Mesothelial cell of epicardium (in vitro differentiated cells): ENCODE measurements at regions not wholly inside any gene's neighbourhood (a gene's known extent, or its start where the extent isn't known, plus 50 kb on each side); places are given as distances from the start of the nearest gene placed in this dataset.
"Not testable (repeated sequence)": the region's sequence is repeated elsewhere in the genome, so short reads cannot be mapped to it uniquely, and the experiment has no call there.

Source experiments
- DNase-seq, 2 experiments: peaks; one replicate each; pipeline ENCODE4 v3.0.0; 2021; ENCODE audit warnings: low spot score in 2 of 2; ENCODE audit not compliant: unreplicated experiment in 2 of 2
- H3K27ac Mint-ChIP-seq: 2 replicates; pipeline ENCODE4 v1.8.0; 2021; ENCODE audit warnings: mixed read lengths
- H3K27me3 Mint-ChIP-seq: 2 replicates; pipeline ENCODE4 v1.8.0; 2021; ENCODE audit warnings: low read depth, mixed read lengths
- H3K36me3 Mint-ChIP-seq: 2 replicates; pipeline ENCODE4 v1.8.0; 2021; ENCODE audit warnings: mixed read lengths
- H3K4me1 Mint-ChIP-seq: 2 replicates; pipeline ENCODE4 v1.8.0; 2021; ENCODE audit warnings: mixed read lengths
- H3K4me3 Mint-ChIP-seq: 2 replicates; pipeline ENCODE4 v1.8.0; 2021; ENCODE audit warnings: mild to moderate bottlenecking, moderate library complexity, mixed read lengths
- H3K9me3 Mint-ChIP-seq: 2 replicates; pipeline ENCODE4 v1.8.0; 2021; ENCODE audit warnings: mixed read lengths
- TF ChIP-seq, protein P1 (sequence below): fragments of 200-600 bp; sonication (generic); IDR thresholded peaks from one replicate; pipeline ENCODE4 v1.5.0; 2021; ENCODE audit warnings: antibody characterized with exemption; ENCODE audit not compliant: unreplicated experiment

DNA sequence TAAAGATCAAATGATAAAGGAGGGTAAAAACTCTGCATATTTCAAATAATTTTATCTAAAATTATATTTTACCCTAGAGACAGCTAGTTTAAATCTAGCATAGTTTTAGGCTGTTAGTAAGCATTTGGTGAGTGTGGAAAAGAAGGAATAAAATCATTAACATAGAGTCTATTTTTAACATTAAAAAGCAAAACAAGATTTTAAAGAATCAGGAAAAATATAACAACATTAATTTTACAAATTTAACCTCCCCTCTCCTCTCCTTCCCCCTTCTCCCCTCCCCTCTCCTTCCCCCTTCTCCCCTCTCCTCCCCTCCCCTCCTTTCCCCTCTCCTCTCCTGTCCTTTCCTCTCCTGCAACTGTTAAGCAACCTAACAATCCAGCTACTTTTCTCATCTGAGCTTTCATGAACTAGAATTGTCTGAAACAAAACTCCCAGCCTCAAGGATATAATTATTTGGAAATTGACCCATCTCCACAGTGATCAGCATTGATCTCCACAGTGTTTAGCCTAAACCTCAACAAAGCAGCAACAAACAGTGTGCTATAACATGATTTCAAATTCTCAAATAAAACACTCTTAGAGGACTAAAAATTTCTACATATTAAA lies 293.2 kb downstream of the PPP1R3A start:
- Mint-ChIP-seq H3K9me3 (peaks cover 63% of the 10 kb centered on the region), H3K27me3 (no peaks in the 10 kb centered on the region), H3K36me3 (no peaks in the 10 kb centered on the region), H3K4me3 (no peak overlapping the region), H3K27ac (no peak overlapping the region), H3K4me1 (no peaks in the 10 kb centered on the region)
- TF ChIP-seq, protein P1, sequence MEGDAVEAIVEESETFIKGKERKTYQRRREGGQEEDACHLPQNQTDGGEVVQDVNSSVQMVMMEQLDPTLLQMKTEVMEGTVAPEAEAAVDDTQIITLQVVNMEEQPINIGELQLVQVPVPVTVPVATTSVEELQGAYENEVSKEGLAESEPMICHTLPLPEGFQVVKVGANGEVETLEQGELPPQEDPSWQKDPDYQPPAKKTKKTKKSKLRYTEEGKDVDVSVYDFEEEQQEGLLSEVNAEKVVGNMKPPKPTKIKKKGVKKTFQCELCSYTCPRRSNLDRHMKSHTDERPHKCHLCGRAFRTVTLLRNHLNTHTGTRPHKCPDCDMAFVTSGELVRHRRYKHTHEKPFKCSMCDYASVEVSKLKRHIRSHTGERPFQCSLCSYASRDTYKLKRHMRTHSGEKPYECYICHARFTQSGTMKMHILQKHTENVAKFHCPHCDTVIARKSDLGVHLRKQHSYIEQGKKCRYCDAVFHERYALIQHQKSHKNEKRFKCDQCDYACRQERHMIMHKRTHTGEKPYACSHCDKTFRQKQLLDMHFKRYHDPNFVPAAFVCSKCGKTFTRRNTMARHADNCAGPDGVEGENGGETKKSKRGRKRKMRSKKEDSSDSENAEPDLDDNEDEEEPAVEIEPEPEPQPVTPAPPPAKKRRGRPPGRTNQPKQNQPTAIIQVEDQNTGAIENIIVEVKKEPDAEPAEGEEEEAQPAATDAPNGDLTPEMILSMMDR, result no peak
- no peak for DNase-seq

DNA sequence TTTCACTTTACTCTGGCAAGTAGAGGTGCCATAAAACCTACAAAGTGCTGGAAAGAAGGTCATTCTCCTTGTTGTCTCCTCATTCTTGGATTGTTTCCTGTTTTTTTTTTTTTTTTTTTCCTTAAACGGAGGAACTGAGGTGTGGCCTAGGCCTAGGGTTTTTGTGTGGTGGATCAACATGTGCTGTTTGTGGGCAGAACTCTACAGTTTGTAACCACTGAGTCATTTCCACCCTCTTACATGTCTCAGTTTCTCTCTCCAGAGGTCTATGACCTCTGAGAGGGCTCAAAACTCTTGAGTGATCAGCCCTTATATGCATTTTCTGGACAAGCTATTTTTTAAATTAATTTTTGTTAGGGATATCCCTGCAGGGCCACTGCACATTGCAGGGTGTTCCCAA lies 296.0 kb downstream of the PPP1R3A start:
- H3K4me3 Mint-ChIP-seq, result no peak overlapping the region
- peaks cover 57% of the 10 kb centered on the region for H3K9me3 Mint-ChIP-seq

DNA sequence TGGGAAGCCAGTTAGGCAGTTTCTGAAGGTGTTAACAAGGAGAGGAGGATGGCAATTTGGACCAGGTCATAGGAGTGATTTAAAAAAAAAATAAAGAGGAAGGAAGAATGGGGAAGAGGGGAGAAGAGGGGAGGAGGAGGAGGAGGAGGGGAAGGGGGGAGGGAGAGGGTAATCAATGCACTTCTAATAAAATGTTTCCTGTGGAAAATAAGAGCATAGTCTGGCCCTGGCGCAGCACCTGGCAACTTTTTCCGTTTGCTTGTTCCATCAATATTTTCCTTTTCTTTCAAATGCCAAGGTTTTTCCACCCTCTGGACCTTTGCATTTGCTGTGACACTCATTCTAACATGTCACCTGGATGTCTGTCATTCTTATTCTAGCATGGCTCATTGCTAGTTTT lies 308.2 kb downstream of the PPP1R3A start:
- Mint-ChIP-seq H3K4me3 (no peak overlapping the region), H3K4me1 (no peaks in the 10 kb centered on the region), H3K9me3 (peaks cover 54% of the 10 kb centered on the region), H3K27me3 (no peaks in the 10 kb centered on the region), H3K27ac (no peak overlapping the region), H3K36me3 (no peaks in the 10 kb centered on the region)
- TF ChIP-seq, protein P1, result no peak
- no peak for DNase-seq

More for the DNA sequence above, 296.0 kb downstream of the PPP1R3A start:
- Mint-ChIP-seq H3K27me3 (no peaks in the 10 kb centered on the region), H3K36me3 (peaks cover 4% of the 10 kb centered on the region), H3K27ac (no peak overlapping the region), H3K4me1 (no peaks in the 10 kb centered on the region)
- TF ChIP-seq, protein P1, result no peak
- no peak for DNase-seq

DNA sequence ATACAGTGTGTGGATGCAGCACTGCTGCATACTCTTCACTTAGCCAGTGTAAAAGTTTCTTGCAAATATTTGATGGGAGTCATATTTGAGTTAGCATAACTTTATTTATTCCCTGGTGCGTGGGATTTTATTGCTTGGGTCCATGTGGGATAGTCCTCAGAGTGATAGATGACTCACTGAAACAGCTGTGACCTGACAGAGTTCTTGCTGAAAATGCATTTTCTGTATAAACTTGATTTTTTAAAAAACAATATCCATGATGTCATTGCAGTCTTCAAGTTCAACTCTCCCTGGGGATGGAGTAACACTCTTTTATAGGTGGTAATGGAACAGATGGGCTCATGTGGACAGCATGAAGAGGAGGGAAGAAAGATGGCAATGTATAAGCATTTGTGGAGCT lies 310.0 kb downstream of the PPP1R3A start:
- Mint-ChIP-seq H3K27ac (no peak overlapping the region), H3K27me3 (no peaks in the 10 kb centered on the region), H3K4me3 (no peak overlapping the region), H3K36me3 (no peaks in the 10 kb centered on the region), H3K9me3 (peaks cover 55% of the 10 kb centered on the region), H3K4me1 (no peaks in the 10 kb centered on the region)
- TF ChIP-seq, protein P1, result no peak
- no peak for DNase-seq

DNA sequence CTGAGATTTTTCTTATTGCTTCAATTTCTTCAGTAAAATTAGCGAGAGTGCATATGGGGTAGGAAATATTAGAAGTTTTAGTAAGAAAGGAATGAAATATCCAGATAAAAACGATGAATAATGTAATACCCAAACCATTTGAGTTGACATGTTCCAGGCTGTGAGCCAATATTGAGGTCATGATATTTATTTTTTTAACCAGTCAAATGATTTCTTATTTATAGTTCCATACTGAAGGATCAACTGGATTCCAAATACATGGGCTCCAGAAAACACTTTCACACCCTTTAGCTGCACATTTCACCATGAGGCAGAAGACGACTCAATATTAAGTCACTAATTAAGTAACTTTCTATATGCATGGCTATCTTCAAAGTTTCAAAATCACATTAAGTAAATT lies 312.5 kb downstream of the PPP1R3A start:
- Mint-ChIP-seq H3K9me3 (peaks cover 59% of the 10 kb centered on the region), H3K27ac (no peak overlapping the region), H3K4me1 (no peaks in the 10 kb centered on the region), H3K36me3 (no peaks in the 10 kb centered on the region), H3K27me3 (no peaks in the 10 kb centered on the region), H3K4me3 (no peak overlapping the region)
- TF ChIP-seq, protein P1, result no peak
- no peak for DNase-seq

DNA sequence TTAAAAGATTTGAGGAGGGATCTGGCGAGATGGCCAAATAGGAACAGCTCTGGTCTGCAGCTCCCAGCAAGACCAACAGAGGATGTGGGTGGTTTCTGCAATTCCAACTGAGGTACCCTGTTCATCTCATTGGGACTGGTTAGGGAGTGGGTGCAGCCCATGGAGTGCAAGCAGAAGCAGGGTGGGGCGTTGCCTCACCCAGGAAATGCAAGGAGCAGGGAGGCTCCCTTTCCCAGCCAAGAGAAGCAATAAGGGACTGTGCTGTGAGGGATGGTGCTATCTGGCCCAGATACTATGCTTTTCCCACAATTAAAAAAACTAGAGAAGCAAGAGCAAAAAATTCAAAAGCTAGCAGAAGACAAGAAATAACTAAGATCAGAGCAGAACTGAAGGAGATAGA lies 318.4 kb downstream of the PPP1R3A start:
- H3K27me3 Mint-ChIP-seq, H3K4me1 Mint-ChIP-seq, H3K36me3 Mint-ChIP-seq, H3K4me3 Mint-ChIP-seq, DNase-seq, H3K27ac Mint-ChIP-seq: not testable (repeated sequence)
- H3K9me3 Mint-ChIP-seq, result peaks cover 72% of the 10 kb centered on the region

DNA sequence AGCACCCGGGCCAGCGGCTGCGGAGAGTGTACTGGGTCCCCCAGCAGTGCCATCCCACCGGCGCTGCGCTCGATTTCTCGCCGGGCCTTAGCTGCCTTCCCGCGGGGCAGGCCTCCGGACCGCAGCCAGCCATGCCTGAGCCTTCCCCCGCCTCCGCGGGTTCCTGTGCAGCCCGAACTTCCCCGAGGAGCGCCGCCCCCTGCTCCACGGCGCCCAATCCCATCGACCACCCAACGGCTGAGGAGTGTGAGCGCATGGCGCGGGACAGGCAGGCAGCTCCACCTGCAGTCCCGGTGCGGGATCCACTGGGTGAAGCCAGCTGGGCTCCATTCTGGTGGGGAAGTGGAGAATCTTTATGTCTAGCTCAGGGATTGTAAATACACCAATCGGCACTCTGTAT lies 325.4 kb downstream of the PPP1R3A start:
- peaks cover 56% of the 10 kb centered on the region for H3K9me3 Mint-ChIP-seq
- H3K36me3 Mint-ChIP-seq, H3K4me1 Mint-ChIP-seq, H3K27me3 Mint-ChIP-seq, H3K4me3 Mint-ChIP-seq, DNase-seq, H3K27ac Mint-ChIP-seq: not testable (repeated sequence)

DNA sequence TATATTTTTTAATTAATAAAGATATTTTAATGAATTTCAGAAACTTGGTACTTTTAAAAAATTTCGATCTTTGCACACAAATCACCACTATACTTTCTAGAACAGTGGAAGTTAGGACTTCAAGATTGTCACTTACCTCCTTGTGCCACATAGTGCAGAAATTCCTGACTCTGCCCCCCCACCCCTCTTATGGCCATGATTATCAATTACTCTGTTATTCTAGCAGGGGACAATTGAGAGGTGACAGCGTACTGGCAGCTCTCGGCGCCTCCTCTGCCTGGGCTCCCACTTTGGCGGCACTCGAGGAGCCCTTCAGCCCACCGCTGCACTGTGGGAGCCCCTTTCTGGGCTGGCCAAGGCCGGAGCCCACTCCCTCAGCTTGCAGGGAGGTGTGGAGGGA lies 325.9 kb downstream of the PPP1R3A start:
- H3K9me3 Mint-ChIP-seq, result peaks cover 56% of the 10 kb centered on the region
- H3K27me3 Mint-ChIP-seq, H3K36me3 Mint-ChIP-seq, DNase-seq, H3K27ac Mint-ChIP-seq, H3K4me1 Mint-ChIP-seq, H3K4me3 Mint-ChIP-seq: not testable (repeated sequence)
